H9 (cell line): ENCODE measurements at regions not wholly inside any gene's neighbourhood (a gene's known extent, or its start where the extent isn't known, plus 50 kb on each side); places are given as distances from the start of the nearest gene placed in this dataset.

Source experiments
- DNase-seq: peaks from one replicate; pipeline ENCODE4 v3.0.0-alpha.2; 2017
- H2AFZ ChIP-seq: one replicate; pipeline ENCODE4 v1.6.1; 2013; ENCODE audit warnings: mild to moderate bottlenecking, low read length, control low read depth, moderate library complexity
- H2AK5ac ChIP-seq: 2 replicates; pipeline ENCODE4 v1.6.1; 2013; ENCODE audit warnings: low read length, control low read depth, mixed read lengths; ENCODE audit not compliant: insufficient read length
- H2BK120ac ChIP-seq: one replicate; pipeline ENCODE4 v1.6.1; 2013; ENCODE audit warnings: low read depth, mild to moderate bottlenecking, low read length, control low read depth, inconsistent platforms; ENCODE audit not compliant: poor library complexity, severe bottlenecking
- H2BK12ac ChIP-seq: 2 replicates; pipeline ENCODE4 v1.6.1; 2013; ENCODE audit warnings: low read length, control low read depth, mixed read lengths, low read depth; ENCODE audit not compliant: insufficient read length
- H2BK15ac ChIP-seq: 2 replicates; pipeline ENCODE4 v1.6.1; 2013; ENCODE audit warnings: low read depth, low read length, control low read depth
- H2BK20ac ChIP-seq: one replicate; pipeline ENCODE4 v1.6.1; 2013; ENCODE audit warnings: low read depth, mild to moderate bottlenecking, low read length, control low read depth, inconsistent platforms; ENCODE audit not compliant: poor library complexity, severe bottlenecking
- H2BK5ac ChIP-seq: 2 replicates; pipeline ENCODE4 v1.6.1; 2013; ENCODE audit warnings: low read length, control low read depth, mixed read lengths; ENCODE audit not compliant: insufficient read length
- H3K14ac ChIP-seq: 2 replicates; pipeline ENCODE4 v1.6.1; 2013; ENCODE audit warnings: low read length, control low read depth; ENCODE audit not compliant: insufficient read depth
- H3K18ac ChIP-seq: 2 replicates; pipeline ENCODE4 v1.6.1; 2013; ENCODE audit warnings: low read depth, mild to moderate bottlenecking, mixed read lengths, low read length, control low read depth; ENCODE audit not compliant: insufficient read length
- H3K23ac ChIP-seq: 2 replicates; pipeline ENCODE4 v1.6.1; 2013; ENCODE audit warnings: low read length, control low read depth, mixed read lengths, low read depth; ENCODE audit not compliant: insufficient read length
- H3K23me2 ChIP-seq: 2 replicates; pipeline ENCODE4 v1.6.1; 2013; ENCODE audit warnings: low read depth, mild to moderate bottlenecking, mixed read lengths, low read length, control low read depth; ENCODE audit not compliant: insufficient read length, poor library complexity, severe bottlenecking
- H3K27ac ChIP-seq: 2 replicates; pipeline ENCODE4 v1.5.1; 2013; ENCODE audit warnings: low read length, control low read depth, mixed read lengths, low read depth; ENCODE audit not compliant: insufficient read length
- H3K27me3 ChIP-seq: 2 replicates; pipeline ENCODE4 v1.6.1; 2013; ENCODE audit warnings: low read length, control low read depth, inconsistent platforms; ENCODE audit not compliant: insufficient read depth
- H3K4ac ChIP-seq: 2 replicates; pipeline ENCODE4 v1.6.1; 2013; ENCODE audit warnings: low read depth, mild to moderate bottlenecking, control low read depth, inconsistent platforms, low read length, moderate library complexity
- H3K4me1 ChIP-seq: 2 replicates; pipeline ENCODE4 v1.6.1; 2013; ENCODE audit warnings: low read length, control low read depth, inconsistent platforms; ENCODE audit not compliant: insufficient read depth
- H3K4me2 ChIP-seq: 2 replicates; pipeline ENCODE4 v1.6.1; 2013; ENCODE audit warnings: low read length, control low read depth, mixed read lengths; ENCODE audit not compliant: insufficient read length, insufficient read depth
- H3K56ac ChIP-seq: 2 replicates; pipeline ENCODE4 v1.6.1; 2013; ENCODE audit warnings: low read depth, mild to moderate bottlenecking, mixed read lengths, low read length, control low read depth; ENCODE audit not compliant: insufficient read length
- H3K79me1 ChIP-seq: 2 replicates; pipeline ENCODE4 v1.6.1; 2013; ENCODE audit warnings: low read depth, mild to moderate bottlenecking, moderate library complexity, low read length, control low read depth, inconsistent platforms; ENCODE audit not compliant: insufficient read depth, poor library complexity, severe bottlenecking
- H3K79me2 ChIP-seq: 2 replicates; pipeline ENCODE4 v1.6.1; 2013; ENCODE audit warnings: low read length, control low read depth, inconsistent platforms; ENCODE audit not compliant: insufficient read depth
- H3K9ac ChIP-seq: 2 replicates; pipeline ENCODE4 v1.6.1; 2013; ENCODE audit warnings: low read length, control low read depth, mixed read lengths; ENCODE audit not compliant: insufficient read length; ENCODE audit errors: extremely low read depth
- H3K9me3 ChIP-seq: one replicate; pipeline ENCODE4 v1.6.1; 2013; ENCODE audit warnings: low read depth, low read length, inconsistent platforms; ENCODE audit not compliant: control insufficient read depth
- H3T11ph ChIP-seq: one replicate; pipeline ENCODE4 v1.6.1; 2013; ENCODE audit warnings: mild to moderate bottlenecking, low read length, control low read depth, inconsistent platforms
- H4K20me1 ChIP-seq: one replicate; pipeline ENCODE4 v1.6.1; 2013; ENCODE audit not compliant: control insufficient read depth, insufficient read length, insufficient read depth
- H4K5ac ChIP-seq: 2 replicates; pipeline ENCODE4 v1.6.1; 2013; ENCODE audit warnings: low read depth, mild to moderate bottlenecking, mixed read lengths, low read length, control low read depth; ENCODE audit not compliant: insufficient read length
- H4K8ac ChIP-seq: replicated peaks from 2 replicates; pipeline ENCODE4 v1.6.1; 2013; ENCODE audit warnings: low read length, control low read depth, mixed read lengths, low read depth; ENCODE audit not compliant: insufficient read length
- H4K91ac ChIP-seq: 2 replicates; pipeline ENCODE4 v1.6.1; 2013; ENCODE audit warnings: low read depth, mild to moderate bottlenecking, moderate library complexity, mixed read lengths, low read length, control low read depth; ENCODE audit not compliant: insufficient read length
- H3K27ac Mint-ChIP-seq, 3 experiments: 2 replicates in 2 of 3; 3 replicates in 1 of 3; pipeline ENCODE4 v1.8.0; 2020 to 2021; ENCODE audit warnings: mixed read lengths in 3 of 3, mild to moderate bottlenecking in 1 of 3, moderate library complexity in 1 of 3
- H3K27me3 Mint-ChIP-seq: 2 replicates; pipeline ENCODE4 v1.8.0; 2021; ENCODE audit warnings: low read depth, mild to moderate bottlenecking, moderate library complexity, mixed read lengths
- H3K36me3 Mint-ChIP-seq, 3 experiments: 2 replicates in 2 of 3; 3 replicates in 1 of 3; pipeline ENCODE4 v1.8.0; 2020 to 2021; ENCODE audit warnings: low read depth in 3 of 3, mixed read lengths in 3 of 3; ENCODE audit not compliant: insufficient read depth in 1 of 3
- H3K4me1 Mint-ChIP-seq, 2 experiments: 2 replicates each; pipeline ENCODE4 v1.8.0; 2020; ENCODE audit warnings: mixed read lengths in 2 of 2
- H3K4me3 Mint-ChIP-seq, 2 experiments: 2 replicates in 1 of 2; 3 replicates in 1 of 2; pipeline ENCODE4 v1.8.0; 2020 to 2021; ENCODE audit warnings: mild to moderate bottlenecking in 2 of 2, mixed read lengths in 2 of 2, moderate library complexity in 1 of 2
- H3K9me3 Mint-ChIP-seq, 2 experiments: 2 replicates in 1 of 2; 3 replicates in 1 of 2; pipeline ENCODE4 v1.8.0; 2020; ENCODE audit warnings: mild to moderate bottlenecking in 2 of 2, mixed read lengths in 2 of 2, moderate library complexity in 1 of 2
- TF ChIP-seq, protein P1 (sequence below): fragments of 200-600 bp; sonication (generic); conservative IDR thresholded peaks from 3 replicates; pipeline ENCODE4 v1.8.0; 2021; ENCODE audit warnings: antibody characterized with exemption, mild to moderate bottlenecking

DNA sequence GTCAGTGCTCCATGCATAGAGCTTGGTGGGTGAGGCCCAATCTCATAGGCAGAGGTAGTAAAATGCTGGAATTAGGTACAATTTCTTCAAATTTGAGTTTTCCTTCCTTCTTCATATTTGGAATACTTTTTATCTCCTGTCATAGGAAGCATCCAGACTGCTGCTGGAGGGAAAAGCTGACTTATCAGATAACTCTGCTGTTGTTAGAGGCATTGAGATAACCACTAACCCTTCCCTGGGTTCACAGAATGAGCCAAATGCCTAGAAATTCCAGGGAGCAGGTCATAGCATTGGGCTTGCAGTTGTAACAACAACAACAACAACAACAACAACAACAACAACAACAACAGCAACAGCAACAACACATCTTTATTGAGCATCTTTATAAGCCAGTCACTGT lies 332.7 kb downstream of the PDCD6IP start:
- no peak overlapping the region for H2BK120ac ChIP-seq

More for the DNA sequence above, 332.7 kb downstream of the PDCD6IP start:
- no peaks in the 10 kb centered on the region for H3K79me1 ChIP-seq
- no peak overlapping the region for H3T11ph ChIP-seq
- no peak overlapping the region for H2BK15ac ChIP-seq
- H2AFZ ChIP-seq = no peak overlapping the region
- H3K23me2 ChIP-seq = no peaks in the 10 kb centered on the region
- H3K27ac Mint-ChIP-seq = no peak overlapping the region
- no peaks in the 10 kb centered on the region for H4K20me1 ChIP-seq
- H3K23ac ChIP-seq = no peak overlapping the region
- H3K56ac ChIP-seq = no peak overlapping the region
- H3K79me2 ChIP-seq = no peaks in the 10 kb centered on the region
- H4K91ac ChIP-seq = no peak overlapping the region
- TF ChIP-seq, protein P1, sequence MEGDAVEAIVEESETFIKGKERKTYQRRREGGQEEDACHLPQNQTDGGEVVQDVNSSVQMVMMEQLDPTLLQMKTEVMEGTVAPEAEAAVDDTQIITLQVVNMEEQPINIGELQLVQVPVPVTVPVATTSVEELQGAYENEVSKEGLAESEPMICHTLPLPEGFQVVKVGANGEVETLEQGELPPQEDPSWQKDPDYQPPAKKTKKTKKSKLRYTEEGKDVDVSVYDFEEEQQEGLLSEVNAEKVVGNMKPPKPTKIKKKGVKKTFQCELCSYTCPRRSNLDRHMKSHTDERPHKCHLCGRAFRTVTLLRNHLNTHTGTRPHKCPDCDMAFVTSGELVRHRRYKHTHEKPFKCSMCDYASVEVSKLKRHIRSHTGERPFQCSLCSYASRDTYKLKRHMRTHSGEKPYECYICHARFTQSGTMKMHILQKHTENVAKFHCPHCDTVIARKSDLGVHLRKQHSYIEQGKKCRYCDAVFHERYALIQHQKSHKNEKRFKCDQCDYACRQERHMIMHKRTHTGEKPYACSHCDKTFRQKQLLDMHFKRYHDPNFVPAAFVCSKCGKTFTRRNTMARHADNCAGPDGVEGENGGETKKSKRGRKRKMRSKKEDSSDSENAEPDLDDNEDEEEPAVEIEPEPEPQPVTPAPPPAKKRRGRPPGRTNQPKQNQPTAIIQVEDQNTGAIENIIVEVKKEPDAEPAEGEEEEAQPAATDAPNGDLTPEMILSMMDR = no peak
- H3K4me3 Mint-ChIP-seq = no peak overlapping the region
- no peak overlapping the region for H3K4me2 ChIP-seq
- H3K18ac ChIP-seq = no peak overlapping the region
- no peak overlapping the region for H2BK5ac ChIP-seq
- H3K27me3 ChIP-seq = no peaks in the 10 kb centered on the region
- H2AK5ac ChIP-seq = no peak overlapping the region
- H4K8ac ChIP-seq = no peak overlapping the region
- H3K9me3 ChIP-seq = no peaks in the 10 kb centered on the region
- H3K4me1 ChIP-seq = no peaks in the 10 kb centered on the region
- H2BK20ac ChIP-seq = no peak overlapping the region
- H3K9ac ChIP-seq = no peak overlapping the region
- no peak overlapping the region for H3K4ac ChIP-seq
- no peaks in the 10 kb centered on the region for H3K27me3 Mint-ChIP-seq
- H3K36me3 Mint-ChIP-seq = peaks cover 0 to 9% (median 0%) of the 10 kb centered on the region in 3 experiments; a peak in 1 of 7 replicates
- no peak overlapping the region for H2BK12ac ChIP-seq
- no peak for DNase-seq
- no peaks in the 10 kb centered on the region for H3K4me1 Mint-ChIP-seq
- peaks cover 4 to 9% of the 10 kb centered on the region in 2 experiments; a peak in 3 of 5 replicates for H3K9me3 Mint-ChIP-seq
- no peak overlapping the region for H4K5ac ChIP-seq
- H3K14ac ChIP-seq = no peak overlapping the region
- no peak overlapping the region for H3K27ac ChIP-seq
